SK-N-SH (cell line): ENCODE measurements at regions not wholly inside any gene's neighbourhood (a gene's known extent, or its start where the extent isn't known, plus 50 kb on each side); places are given as distances from the start of the nearest gene placed in this dataset.

Experiments used
- CTCF ChIA-PET: fragments of 300-600, 350-600 bp; formaldehyde crosslinking; extraction: SDS; loops from one replicate; lab custom pipeline; 2021; lab: Yijun Ruan, JAX
- POLR2A ChIA-PET: fragments of 350-600 bp; sonication (Branson Sonifier 250); formaldehyde crosslinking; extraction: SDS; loops from one replicate; lab custom pipeline; 2020; ENCODE audit warnings: antibody characterized with exemption, inconsistent platforms; lab: Yijun Ruan, JAX
- DNase-seq: peaks from one replicate; pipeline ENCODE4 v3.0.0; 2012
- H2AFZ ChIP-seq: fragments of 200-600 bp; sonication (generic); 2 replicates; pipeline ENCODE4 v1.8.1; 2016; ENCODE audit warnings: antibody characterized with exemption, mild to moderate bottlenecking, low read depth
- H3F3A ChIP-seq: fragments of 200-600 bp; sonication (generic); replicated peaks from 2 replicates; pipeline ENCODE3; 2016; ENCODE audit warnings: antibody characterized with exemption, mild to moderate bottlenecking; ENCODE audit not compliant: insufficient read depth
- H3K27ac ChIP-seq, 2 experiments: fragments of 200-500 bp in 1 of 2; fragments of 200-600 bp in 1 of 2; sonication (Bioruptor generic) in 1 of 2; sonication (generic), shearing (Covaris generic) in 1 of 2; 2 replicates each; pipeline versions ENCODE4 v1.5.1 to v1.6.1; 2014 to 2016; ENCODE audit warnings: low read depth in 2 of 2, inconsistent platforms in 1 of 2, low read length in 1 of 2, mild to moderate bottlenecking in 1 of 2, mixed read lengths in 1 of 2
- H3K27me3 ChIP-seq: fragments of 200-600 bp; sonication (generic), shearing (Covaris generic); 2 replicates; pipeline ENCODE4 v1.6.1; 2016; ENCODE audit warnings: mixed run types; ENCODE audit not compliant: insufficient read depth
- H3K36me3 ChIP-seq, 2 experiments: fragments of 200-500 bp in 1 of 2; fragments of 200-600 bp in 1 of 2; sonication (Bioruptor generic) in 1 of 2; sonication (generic) in 1 of 2; replicated peaks in 1 of 2; 2 replicates each; pipeline versions ENCODE3 to v1.5.1; 2014 to 2016; ENCODE audit warnings: low read length in 1 of 2, mild to moderate bottlenecking in 1 of 2; ENCODE audit not compliant: insufficient read depth in 2 of 2, control insufficient read depth in 1 of 2
- H3K4me1 ChIP-seq, 2 experiments: fragments of 200-500 bp in 1 of 2; fragments of 200-600 bp in 1 of 2; sonication (Bioruptor generic) in 1 of 2; sonication (generic), shearing (Covaris generic) in 1 of 2; 2 replicates each; pipeline versions ENCODE4 v1.5.1 to v1.6.1; 2014 to 2016; ENCODE audit warnings: low read depth in 1 of 2, low read length in 1 of 2, mixed run types in 1 of 2; ENCODE audit not compliant: insufficient read depth in 2 of 2, control insufficient read depth in 1 of 2
- H3K4me2 ChIP-seq: fragments of 200-600 bp; sonication (generic), shearing (Covaris generic); 2 replicates; pipeline ENCODE4 v1.6.1; 2017; ENCODE audit warnings: mixed run types
- H3K4me3 ChIP-seq, 2 experiments: fragments of 200-500 bp in 1 of 2; fragments of 200-600 bp in 1 of 2; sonication (Bioruptor generic) in 1 of 2; sonication (generic), shearing (Covaris generic) in 1 of 2; 2 replicates each; pipeline versions ENCODE4 v1.5.1 to v1.8.1; 2014 to 2016; ENCODE audit warnings: low read depth in 2 of 2, inconsistent platforms in 1 of 2, low read length in 1 of 2, mild to moderate bottlenecking in 1 of 2, mixed read lengths in 1 of 2, moderate library complexity in 1 of 2
- H3K79me2 ChIP-seq: fragments of 200-600 bp; sonication (generic); 2 replicates; pipeline ENCODE4 v1.8.1; 2017; ENCODE audit warnings: mild to moderate bottlenecking; ENCODE audit not compliant: insufficient read depth
- H3K9ac ChIP-seq: fragments of 200-600 bp; sonication (generic); 2 replicates; pipeline ENCODE4 v1.6.1; 2017; ENCODE audit warnings: mixed run types
- H3K9me2 ChIP-seq: fragments of 200-600 bp; sonication (generic); 2 replicates; pipeline ENCODE4 v1.6.1; 2017; ENCODE audit warnings: mixed run types
- H3K9me3 ChIP-seq: fragments of 200-600 bp; sonication (generic); 2 replicates; pipeline ENCODE4 v1.6.1; 2017; ENCODE audit warnings: mixed run types, mild to moderate bottlenecking, moderate library complexity
- H4K20me1 ChIP-seq: fragments of 200-600 bp; sonication (generic); 2 replicates; pipeline ENCODE4 v1.6.1; 2017; ENCODE audit warnings: mild to moderate bottlenecking, mixed run types; ENCODE audit not compliant: insufficient read depth
- ELF1 ChIP-seq: IDR thresholded peaks from 2 replicates; pipeline ENCODE4 v1.4.0; 2012
- EP300 ChIP-seq, 2 experiments: IDR thresholded peaks; 2 replicates each; pipeline versions ENCODE4 v1.4.0 to v1.6.1; 2012; ENCODE audit warnings: borderline replicate concordance in 1 of 2, low read depth in 1 of 2, low read length in 1 of 2
- FOXJ3 ChIP-seq: sonication (generic); formaldehyde crosslinking; IDR thresholded peaks from 2 replicates; pipeline ENCODE4 v1.5.1; 2020; ENCODE audit warnings: mild to moderate bottlenecking, missing genetic modification reagents
- FOXM1 ChIP-seq: IDR thresholded peaks from 2 replicates; pipeline ENCODE4 v1.4.0; 2012; ENCODE audit warnings: low read depth, mild to moderate bottlenecking
- IRF3 ChIP-seq: fragments of 150-350 bp; IDR thresholded peaks from 2 replicates; pipeline ENCODE4 v1.6.1; 2016; ENCODE audit warnings: mild to moderate bottlenecking, low read depth, low read length
- MAX ChIP-seq: IDR thresholded peaks from 2 replicates; pipeline ENCODE4 v1.4.0; 2012; ENCODE audit warnings: low read depth
- MEF2A ChIP-seq: IDR thresholded peaks from 2 replicates; pipeline ENCODE4 v1.4.0; 2012; ENCODE audit warnings: low read depth, borderline replicate concordance
- NFIC ChIP-seq: IDR thresholded peaks from 2 replicates; pipeline ENCODE4 v1.4.0; 2012; ENCODE audit warnings: borderline replicate concordance
- NRF1 ChIP-seq: IDR thresholded peaks from 2 replicates; pipeline ENCODE4 v1.6.1; 2012; ENCODE audit warnings: low read depth, mild to moderate bottlenecking, low read length
- REST ChIP-seq: IDR thresholded peaks from 2 replicates; pipeline ENCODE4 v1.6.1; 2012; ENCODE audit warnings: mild to moderate bottlenecking, low read depth, low read length, moderate library complexity
- YY1 ChIP-seq: IDR thresholded peaks from 2 replicates; pipeline ENCODE4 v1.4.0; 2012; ENCODE audit warnings: low read depth, mild to moderate bottlenecking
- WGBS: methylation state at CpG from one replicate; pipeline ENCODE4 v1.1.6; 2017; ENCODE audit warnings: low lambda C conversion rate; 5-methylcytosine and 5-hydroxymethylcytosine counted together

- H3K9me3 ChIP-seq: no peaks in the 10 kb centered on the region
- no peaks in the 10 kb centered on the region for H3K27me3 ChIP-seq
- DNase-seq: no peak
- no peak overlapping the region for H3K9ac ChIP-seq
- POLR2A ChIA-PET: no interaction called here
- H2AFZ ChIP-seq: no peak overlapping the region
- H3K4me2 ChIP-seq: no peak overlapping the region
- H3K27ac ChIP-seq: no peak overlapping the region
- no peaks in the 10 kb centered on the region for H3K9me2 ChIP-seq
- no peaks in the 10 kb centered on the region for H4K20me1 ChIP-seq
- H3K4me3 ChIP-seq: no peak overlapping the region
- H3F3A ChIP-seq: no peaks in the 10 kb centered on the region
- H3K4me1 ChIP-seq: no peaks in the 10 kb centered on the region; a peak in 1 of 4 replicates
- TF ChIP-seq MEF2A (no peak), NFIC (no peak), EP300 (IDR thresholded peaks at IDR 0.05; ENCODE audit: borderline replicate concordance in 1 of 2, low read depth in 1 of 2, low read length in 1 of 2) (no peak), IRF3 (no peak), REST (no peak), FOXM1 (no peak), ELF1 (no peak)
- WGBS: 62% methylated on average over 2 of the region's 2 CpGs
- CTCF ChIA-PET: no interaction called here
- no peaks in the 10 kb centered on the region for H3K36me3 ChIP-seq
- H3K79me2 ChIP-seq: no peaks in the 10 kb centered on the region
These were observed 292.0 kb downstream of the ZIC1 start for GRCh38 chr3:147701195-147701594.

- CTCF ChIA-PET: no interaction called here
These were observed 293.3 kb downstream of the ZIC1 start for GRCh38 chr3:147702509-147702908.

More at GRCh38 chr3:147702509-147702908, 293.3 kb downstream of the ZIC1 start:
- POLR2A ChIA-PET: no interaction called here
- H3F3A ChIP-seq: no peaks in the 10 kb centered on the region
- H3K79me2 ChIP-seq: no peaks in the 10 kb centered on the region
- no peaks in the 10 kb centered on the region; a peak in 1 of 4 replicates for H3K4me1 ChIP-seq
- no peak overlapping the region for H3K27ac ChIP-seq
- TF ChIP-seq FOXJ3: no peak
- TF ChIP-seq YY1: no peak
- no peak for TF ChIP-seq MAX
- no peak for TF ChIP-seq NRF1
- DNase-seq: no peak
- no peaks in the 10 kb centered on the region for H3K9me2 ChIP-seq
- H3K9ac ChIP-seq: no peak overlapping the region
- H4K20me1 ChIP-seq: no peaks in the 10 kb centered on the region
- no peaks in the 10 kb centered on the region for H3K36me3 ChIP-seq
- H3K9me3 ChIP-seq: no peaks in the 10 kb centered on the region
- no peaks in the 10 kb centered on the region for H3K27me3 ChIP-seq
- H3K4me3 ChIP-seq: no peak overlapping the region
- H2AFZ ChIP-seq: no peak overlapping the region
- H3K4me2 ChIP-seq: no peak overlapping the region
